Endothelial cell of umbilical vein (primary cell): ENCODE measurements at regions not wholly inside any gene's neighbourhood (a gene's known extent, or its start where the extent isn't known, plus 50 kb on each side); places are given as distances from the start of the nearest gene placed in this dataset.

Experiments used
- BruUV-seq: library from RNA; stranded (reverse); fragments of 400-500 nt; replicated peaks from 2 replicates; lab custom pipeline; 2021; lab: Mats Ljungman, UMichigan
- CTCF ChIA-PET: fragments of 300-600, 350-600 bp; sonication (Branson Sonifier 250); formaldehyde crosslinking; loops from one replicate; lab custom pipeline; 2021; ENCODE audit warnings: antibody characterized with exemption, inconsistent platforms; lab: Charles Lee
- POLR2A ChIA-PET: fragments of 300-600, 350-600 bp; sonication (Branson Sonifier 250); formaldehyde crosslinking; loops from one replicate; lab custom pipeline; 2021; ENCODE audit warnings: antibody characterized with exemption, inconsistent platforms; lab: Charles Lee
- DNase-seq: peaks from one replicate; pipeline ENCODE4 v3.0.0-alpha.2; 2011; ENCODE audit warnings: low read depth, low spot score
- FAIRE-seq: peaks from 2 replicates; lab custom pipeline; 2011; peaks lifted over from hg19 to GRCh38; lab: Jason Lieb, UNC
- H2AFZ ChIP-seq: 2 replicates; pipeline ENCODE4 v1.6.0; 2012; ENCODE audit warnings: low read depth, low read length, control low read depth, inconsistent platforms
- H3K27ac ChIP-seq: 2 replicates; pipeline ENCODE4 v1.5.1; 2011; ENCODE audit warnings: low read depth, mild to moderate bottlenecking, control low read depth, low read length, moderate library complexity; ENCODE audit not compliant: insufficient read depth
- H3K27me3 ChIP-seq, 2 experiments: 2 replicates each; pipeline versions ENCODE4 v1.6.0 to v1.6.1; 2011; ENCODE audit warnings: low read length in 2 of 2, mixed read lengths in 1 of 2; ENCODE audit not compliant: control insufficient read depth in 2 of 2, insufficient read depth in 2 of 2
- H3K36me3 ChIP-seq, 2 experiments: 2 replicates in 1 of 2; 3 replicates in 1 of 2; pipeline ENCODE4 v1.5.1; 2011; ENCODE audit warnings: low read length in 2 of 2, mild to moderate bottlenecking in 1 of 2, moderate library complexity in 1 of 2; ENCODE audit not compliant: control insufficient read depth in 2 of 2, insufficient read depth in 2 of 2; ENCODE audit errors: extremely low read depth in 1 of 2
- H3K4me1 ChIP-seq: 3 replicates; pipeline ENCODE4 v1.5.1; 2011; ENCODE audit warnings: mild to moderate bottlenecking, low read length; ENCODE audit not compliant: control insufficient read depth, insufficient read depth; ENCODE audit errors: extremely low read depth
- H3K4me2 ChIP-seq: 2 replicates; pipeline ENCODE4 v1.6.1; 2011; ENCODE audit warnings: low read length, control low read depth, mixed read lengths; ENCODE audit not compliant: insufficient read depth
- H3K4me3 ChIP-seq, 3 experiments: fragments of 200-600 bp in 1 of 3; sonication (generic), shearing (Covaris generic) in 1 of 3; replicated peaks in 1 of 3; 2 replicates each; pipeline ENCODE4 v1.5.1; 2011 to 2016; ENCODE audit warnings: control low read depth in 3 of 3, low read length in 3 of 3, mild to moderate bottlenecking in 2 of 3, inconsistent platforms in 1 of 3, low read depth in 1 of 3, moderate library complexity in 1 of 3; ENCODE audit not compliant: insufficient read depth in 1 of 3
- H3K79me2 ChIP-seq: 2 replicates; pipeline ENCODE4 v1.6.0; 2012; ENCODE audit warnings: low read length, inconsistent platforms; ENCODE audit not compliant: control insufficient read depth, insufficient read depth
- H3K9ac ChIP-seq: replicated peaks from 2 replicates; pipeline ENCODE3; 2011; ENCODE audit warnings: low read length, control low read depth; ENCODE audit not compliant: insufficient read depth; ENCODE audit errors: extremely low read depth
- H3K9me1 ChIP-seq: replicated peaks from 3 replicates; pipeline ENCODE4 v1.6.0; 2011; ENCODE audit warnings: mild to moderate bottlenecking, low read length; ENCODE audit not compliant: control insufficient read depth, insufficient read depth; ENCODE audit errors: extremely low read depth
- H3K9me3 ChIP-seq: replicated peaks from 2 replicates; pipeline ENCODE4 v1.5.1; 2012; ENCODE audit warnings: low read length, inconsistent platforms; ENCODE audit not compliant: control insufficient read depth, insufficient read depth
- H4K20me1 ChIP-seq: replicated peaks from 2 replicates; pipeline ENCODE3; 2011; ENCODE audit warnings: mild to moderate bottlenecking, low read length; ENCODE audit not compliant: control insufficient read depth, insufficient read depth; ENCODE audit errors: extremely low read depth
- EZH2 ChIP-seq: IDR thresholded peaks from 2 replicates; pipeline ENCODE4 v1.6.1; 2012; ENCODE audit warnings: borderline replicate concordance, low read depth, mild to moderate bottlenecking, moderate library complexity, low read length, inconsistent platforms; ENCODE audit not compliant: severe bottlenecking
- FOS ChIP-seq: IDR thresholded peaks from 2 replicates; pipeline ENCODE4 v1.6.1; 2011; ENCODE audit warnings: mild to moderate bottlenecking, low read length, moderate library complexity, borderline replicate concordance; ENCODE audit not compliant: insufficient read depth
- GATA2 ChIP-seq: IDR thresholded peaks from 2 replicates; pipeline ENCODE4 v1.7.0; 2011; ENCODE audit warnings: low read depth, mild to moderate bottlenecking, moderate library complexity, mixed read lengths, low read length; ENCODE audit not compliant: insufficient read length, insufficient read depth
- JUN ChIP-seq: IDR thresholded peaks from 2 replicates; pipeline ENCODE4 v1.6.1; 2011; ENCODE audit warnings: borderline replicate concordance, low read depth; ENCODE audit not compliant: insufficient read length, insufficient read depth
- MYC ChIP-seq: IDR thresholded peaks from one replicate; pipeline ENCODE4 v1.6.1; 2011; ENCODE audit warnings: mild to moderate bottlenecking, low read depth, low read length
- POLR2A ChIP-seq: IDR thresholded peaks from 2 replicates; pipeline ENCODE4 v1.6.1; 2012; ENCODE audit warnings: low read depth, mild to moderate bottlenecking, control low read depth, low read length
- POLR2AphosphoS5 ChIP-seq: IDR thresholded peaks from 2 replicates; pipeline ENCODE4 v1.6.1; 2012; ENCODE audit warnings: low read depth, mild to moderate bottlenecking, control low read depth, low read length, moderate library complexity; ENCODE audit not compliant: insufficient read depth
- dilution Hi-C: fragments of 300-500 bp; cut with MboI; formaldehyde crosslinking; loops from one replicate; pipeline ENCODE4 v1.15.0; 2019; ENCODE audit warnings: low sequenced_read_pairs; ENCODE audit not compliant: extremely low pct_ligation_motif_present
- intact Hi-C: fragments of 100-400 bp; cut with micrococcal nuclease; formaldehyde crosslinking; loops from one replicate; pipeline ENCODE4 v1.10.0; 2022
- TF ChIP-seq, protein P1 (sequence below), 2 donors: IDR thresholded peaks; 1 replicate in 1 of 2; 2 replicates in 1 of 2; pipeline ENCODE4 v1.5.1; 2011; ENCODE audit warnings: low read length in 2 of 2, mild to moderate bottlenecking in 2 of 2, moderate library complexity in 2 of 2, control low read depth in 1 of 2, inconsistent platforms in 1 of 2, low read depth in 1 of 2; ENCODE audit not compliant: insufficient read depth in 1 of 2; ENCODE audit errors: extremely low read depth in 1 of 2
- TF ChIP-seq, protein P2 (sequence below): IDR thresholded peaks from 2 replicates; pipeline ENCODE4 v1.6.1; 2011; ENCODE audit not compliant: insufficient read depth, insufficient read length

DNA sequence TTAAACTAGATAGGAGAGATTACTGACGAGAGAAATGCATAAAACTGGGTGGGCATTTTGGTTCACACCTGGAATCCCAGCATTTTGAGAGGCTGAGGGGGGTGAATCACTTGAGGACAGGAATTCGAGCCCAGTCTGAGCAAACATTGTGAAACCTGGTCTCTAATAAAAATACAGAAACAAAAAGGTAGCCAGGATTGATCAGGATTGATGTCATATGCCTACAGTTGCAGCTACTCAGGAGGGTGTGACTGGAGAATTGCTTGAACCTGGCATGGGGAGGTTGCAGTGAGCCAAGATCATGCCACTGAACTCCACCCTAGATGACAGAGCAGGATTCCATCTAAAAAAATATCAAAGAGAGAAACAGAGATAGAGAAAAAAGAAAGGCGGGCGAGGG, 751.7 kb upstream of the AMELY start:
- FAIRE-seq (no peak), DNase-seq (no peak)
- H4K20me1 ChIP-seq, result no peaks in the 10 kb centered on the region
- H3K4me1 ChIP-seq, result no peaks in the 10 kb centered on the region
- H3K9ac ChIP-seq, result no peak overlapping the region
- H3K4me3 ChIP-seq, result no peak overlapping the region
- TF ChIP-seq MYC, result no peak
- TF ChIP-seq, protein P1, sequence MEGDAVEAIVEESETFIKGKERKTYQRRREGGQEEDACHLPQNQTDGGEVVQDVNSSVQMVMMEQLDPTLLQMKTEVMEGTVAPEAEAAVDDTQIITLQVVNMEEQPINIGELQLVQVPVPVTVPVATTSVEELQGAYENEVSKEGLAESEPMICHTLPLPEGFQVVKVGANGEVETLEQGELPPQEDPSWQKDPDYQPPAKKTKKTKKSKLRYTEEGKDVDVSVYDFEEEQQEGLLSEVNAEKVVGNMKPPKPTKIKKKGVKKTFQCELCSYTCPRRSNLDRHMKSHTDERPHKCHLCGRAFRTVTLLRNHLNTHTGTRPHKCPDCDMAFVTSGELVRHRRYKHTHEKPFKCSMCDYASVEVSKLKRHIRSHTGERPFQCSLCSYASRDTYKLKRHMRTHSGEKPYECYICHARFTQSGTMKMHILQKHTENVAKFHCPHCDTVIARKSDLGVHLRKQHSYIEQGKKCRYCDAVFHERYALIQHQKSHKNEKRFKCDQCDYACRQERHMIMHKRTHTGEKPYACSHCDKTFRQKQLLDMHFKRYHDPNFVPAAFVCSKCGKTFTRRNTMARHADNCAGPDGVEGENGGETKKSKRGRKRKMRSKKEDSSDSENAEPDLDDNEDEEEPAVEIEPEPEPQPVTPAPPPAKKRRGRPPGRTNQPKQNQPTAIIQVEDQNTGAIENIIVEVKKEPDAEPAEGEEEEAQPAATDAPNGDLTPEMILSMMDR (IDR thresholded peaks at IDR 0.05; ENCODE audit: extremely low read depth in 1 of 2, insufficient read depth in 1 of 2, low read depth in 1 of 2, low read length in 2 of 2), result no peak
- TF ChIP-seq GATA2, result no peak
- TF ChIP-seq POLR2A, result no peak
- TF ChIP-seq, protein P2, sequence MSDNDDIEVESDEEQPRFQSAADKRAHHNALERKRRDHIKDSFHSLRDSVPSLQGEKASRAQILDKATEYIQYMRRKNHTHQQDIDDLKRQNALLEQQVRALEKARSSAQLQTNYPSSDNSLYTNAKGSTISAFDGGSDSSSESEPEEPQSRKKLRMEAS, result no peak
- no peak for TF ChIP-seq FOS
- TF ChIP-seq EZH2, result no peak
- no peak for TF ChIP-seq POLR2AphosphoS5
- TF ChIP-seq JUN, result no peak
- H3K9me1 ChIP-seq, result no peaks in the 10 kb centered on the region
- H2AFZ ChIP-seq, result no peak overlapping the region
- CTCF ChIA-PET, result no interaction called here
- no peaks in the 10 kb centered on the region for H3K9me3 ChIP-seq
- dilution Hi-C loops, result no loop called here
- H3K27me3 ChIP-seq, result no peaks in the 10 kb centered on the region
- no TSS peak for BruUV-seq
- no peak overlapping the region for H3K4me2 ChIP-seq
- POLR2A ChIA-PET, result no interaction called here
- no peaks in the 10 kb centered on the region for H3K79me2 ChIP-seq
- H3K36me3 ChIP-seq, result no peaks in the 10 kb centered on the region
- intact Hi-C loops, result no loop called here
- no peak overlapping the region for H3K27ac ChIP-seq
